ENCODE measurements at regions not wholly inside any gene's neighbourhood (a gene's known extent, or its start where the extent isn't known, plus 50 kb on each side); places are given as distances from the start of the nearest gene placed in this dataset.

- Histone ChIP-seq H3K4me3 (ENCODE audit: low read length) (no peak overlapping the region), H3F3A (ENCODE audit: insufficient read depth, low read length) (no peaks in the 10 kb centered on the region), H3K9me3 (replicated peaks; ENCODE audit: insufficient read depth, low read length) (no peaks in the 10 kb centered on the region), H2AFZ (ENCODE audit: low read length) (no peak overlapping the region), H3K79me2 (ENCODE audit: low read length) (no peaks in the 10 kb centered on the region), H4K20me1 (ENCODE audit: insufficient read depth, low read length) (no peaks in the 10 kb centered on the region), H3K27me3 (replicated peaks; ENCODE audit: insufficient read depth, low read length) (no peaks in the 10 kb centered on the region), H3K27ac (ENCODE audit: low read length) (no peak overlapping the region), H3K9me2 (replicated peaks; ENCODE audit: insufficient read depth, low read length) (no peaks in the 10 kb centered on the region), H3K4me1 (ENCODE audit: low read length) (no peaks in the 10 kb centered on the region), H3K36me3 (replicated peaks; ENCODE audit: insufficient read depth, low read length) (no peaks in the 10 kb centered on the region), H3K4me2 (ENCODE audit: low read depth, low read length) (no peak overlapping the region), H3K9ac (ENCODE audit: low read length) (no peak overlapping the region)
- no peak for DNase-seq
- TF ChIP-seq EZH2phosphoT487 (IDR thresholded peaks at IDR 0.05; ENCODE audit: low read length): no peak
- TF ChIP-seq EZH2 (optimal IDR thresholded peaks at IDR 0.05; ENCODE audit: low read depth, low read length): no peak
- no peak for TF ChIP-seq CTCF (IDR thresholded peaks at IDR 0.05; ENCODE audit: low read length)
Observed at GRCh38 chr10:113459626-113460280, 93.1 kb upstream of the HABP2 start.

GRCh38 chr10:113463083-113463482, 89.8 kb upstream of the HABP2 start:
- Histone ChIP-seq H3F3A (ENCODE audit: insufficient read depth, low read length) (no peaks in the 10 kb centered on the region), H3K36me3 (replicated peaks; ENCODE audit: insufficient read depth, low read length) (no peaks in the 10 kb centered on the region; the same call in 1 of the 2 replicates), H3K4me2 (ENCODE audit: low read depth, low read length) (no peak overlapping the region), H3K27ac (ENCODE audit: low read length) (no peak overlapping the region), H4K20me1 (ENCODE audit: insufficient read depth, low read length) (no peaks in the 10 kb centered on the region), H3K4me3 (ENCODE audit: low read length) (no peak overlapping the region), H3K9ac (ENCODE audit: low read length) (no peak overlapping the region), H2AFZ (ENCODE audit: low read length) (no peak overlapping the region), H3K4me1 (ENCODE audit: low read length) (no peaks in the 10 kb centered on the region), H3K27me3 (replicated peaks; ENCODE audit: insufficient read depth, low read length) (no peaks in the 10 kb centered on the region), H3K79me2 (ENCODE audit: low read length) (no peaks in the 10 kb centered on the region), H3K9me3 (replicated peaks; ENCODE audit: insufficient read depth, low read length) (no peaks in the 10 kb centered on the region), H3K9me2 (replicated peaks; ENCODE audit: insufficient read depth, low read length) (no peaks in the 10 kb centered on the region)
- DNase-seq: no peak
- TF ChIP-seq EZH2phosphoT487 (IDR thresholded peaks at IDR 0.05; ENCODE audit: low read length) (no peak), CTCF (IDR thresholded peaks at IDR 0.05; ENCODE audit: low read length) (no peak), EZH2 (optimal IDR thresholded peaks at IDR 0.05; ENCODE audit: low read depth, low read length) (no peak)

- H2AFZ ChIP-seq (ENCODE audit: low read length): no peak overlapping the region
- no peaks in the 10 kb centered on the region for H3F3A ChIP-seq (ENCODE audit: insufficient read depth, low read length)
- no peaks in the 10 kb centered on the region for H3K27me3 ChIP-seq (replicated peaks; ENCODE audit: insufficient read depth, low read length)
Observed at GRCh38 chr10:113463777-113464176, 89.1 kb upstream of the HABP2 start.

More at GRCh38 chr10:113463777-113464176, 89.1 kb upstream of the HABP2 start:
- Histone ChIP-seq H3K79me2 (ENCODE audit: low read length) (no peaks in the 10 kb centered on the region), H3K9me2 (replicated peaks; ENCODE audit: insufficient read depth, low read length) (no peaks in the 10 kb centered on the region), H3K36me3 (replicated peaks; ENCODE audit: insufficient read depth, low read length) (no peaks in the 10 kb centered on the region; the same call in 1 of the 2 replicates), H3K27ac (ENCODE audit: low read length) (no peak overlapping the region), H3K9ac (ENCODE audit: low read length) (no peak overlapping the region), H3K9me3 (replicated peaks; ENCODE audit: insufficient read depth, low read length) (no peaks in the 10 kb centered on the region), H3K4me1 (ENCODE audit: low read length) (no peaks in the 10 kb centered on the region), H4K20me1 (ENCODE audit: insufficient read depth, low read length) (no peaks in the 10 kb centered on the region), H3K4me3 (ENCODE audit: low read length) (no peak overlapping the region), H3K4me2 (ENCODE audit: low read depth, low read length) (no peak overlapping the region)
- DNase-seq: no peak
- no peak for TF ChIP-seq EZH2 (optimal IDR thresholded peaks at IDR 0.05; ENCODE audit: low read depth, low read length)
- TF ChIP-seq EZH2phosphoT487 (IDR thresholded peaks at IDR 0.05; ENCODE audit: low read length): no peak
- no peak for TF ChIP-seq CTCF (IDR thresholded peaks at IDR 0.05; ENCODE audit: low read length)

All from MM.1S (cell line).